ENCODE measurements at regions not wholly inside any gene's neighbourhood (a gene's known extent, or its start where the extent isn't known, plus 50 kb on each side); places are given as distances from the start of the nearest gene placed in this dataset.

DNA sequence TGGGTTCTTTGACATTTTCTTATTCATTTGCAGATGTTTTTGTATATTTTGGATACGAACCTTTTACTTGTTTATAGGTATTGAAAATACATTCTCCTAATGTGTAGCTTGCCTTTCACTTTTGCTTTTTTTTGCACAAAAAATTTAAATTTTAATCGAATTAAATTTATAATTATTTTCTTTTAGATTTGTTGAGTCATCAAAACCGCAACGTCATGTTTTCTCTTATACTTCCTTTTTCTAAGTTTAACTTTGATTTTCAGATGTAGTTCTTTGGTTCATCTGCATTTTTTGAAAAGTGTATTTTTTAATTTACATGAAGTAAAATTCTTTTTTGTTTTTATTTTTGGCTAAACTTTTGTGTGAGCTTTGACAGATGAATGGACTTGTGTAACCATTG lies 243.7 kb upstream of the DPYD start:
- TF ChIP-seq, protein P1, sequence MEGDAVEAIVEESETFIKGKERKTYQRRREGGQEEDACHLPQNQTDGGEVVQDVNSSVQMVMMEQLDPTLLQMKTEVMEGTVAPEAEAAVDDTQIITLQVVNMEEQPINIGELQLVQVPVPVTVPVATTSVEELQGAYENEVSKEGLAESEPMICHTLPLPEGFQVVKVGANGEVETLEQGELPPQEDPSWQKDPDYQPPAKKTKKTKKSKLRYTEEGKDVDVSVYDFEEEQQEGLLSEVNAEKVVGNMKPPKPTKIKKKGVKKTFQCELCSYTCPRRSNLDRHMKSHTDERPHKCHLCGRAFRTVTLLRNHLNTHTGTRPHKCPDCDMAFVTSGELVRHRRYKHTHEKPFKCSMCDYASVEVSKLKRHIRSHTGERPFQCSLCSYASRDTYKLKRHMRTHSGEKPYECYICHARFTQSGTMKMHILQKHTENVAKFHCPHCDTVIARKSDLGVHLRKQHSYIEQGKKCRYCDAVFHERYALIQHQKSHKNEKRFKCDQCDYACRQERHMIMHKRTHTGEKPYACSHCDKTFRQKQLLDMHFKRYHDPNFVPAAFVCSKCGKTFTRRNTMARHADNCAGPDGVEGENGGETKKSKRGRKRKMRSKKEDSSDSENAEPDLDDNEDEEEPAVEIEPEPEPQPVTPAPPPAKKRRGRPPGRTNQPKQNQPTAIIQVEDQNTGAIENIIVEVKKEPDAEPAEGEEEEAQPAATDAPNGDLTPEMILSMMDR (IDR thresholded peaks at IDR 0.05; ENCODE audit: low read depth, low read length, poor library complexity, severe bottlenecking): no peak
- TF ChIP-seq EZH2phosphoT487 (IDR thresholded peaks at IDR 0.05; ENCODE audit: borderline replicate concordance, low read length): no peak

All from DOHH2 (cell line).